K562 (cell line): ENCODE measurements at regions not wholly inside any gene's neighbourhood (a gene's known extent, or its start where the extent isn't known, plus 50 kb on each side); places are given as distances from the start of the nearest gene placed in this dataset.

ENCODE experiments used
- BACH1 ChIP-seq: fragments of 200-800 bp; sonication (Bioruptor generic); IDR thresholded peaks from 2 replicates; pipeline ENCODE4 v1.6.1; 2016; ENCODE audit warnings: missing genetic modification characterization, missing compliant biosample characterization
- CTBP1 ChIP-seq: fragments of 450-650 bp; IDR thresholded peaks from 2 replicates; pipeline ENCODE4 v1.6.1; 2016; ENCODE audit warnings: borderline replicate concordance
- GABPB2 ChIP-seq: fragments of 250-450 bp; sonication (Bioruptor Pico); conservative IDR thresholded peaks from 2 replicates; pipeline ENCODE4 v1.5.1; 2021; ENCODE audit warnings: mild to moderate bottlenecking
- GATAD2B ChIP-seq: fragments of 450-650 bp; IDR thresholded peaks from 2 replicates; pipeline ENCODE4 v1.6.1; 2017; ENCODE audit warnings: mild to moderate bottlenecking, borderline replicate concordance
- KLF1 ChIP-seq: fragments of 450-650 bp; IDR thresholded peaks from 2 replicates; pipeline ENCODE4 v1.6.1; 2016; ENCODE audit warnings: missing genetic modification characterization, missing compliant biosample characterization
- MEF2A ChIP-seq: IDR thresholded peaks from 2 replicates; pipeline ENCODE4 v1.6.1; 2011; ENCODE audit warnings: low read depth, mild to moderate bottlenecking, low read length, moderate library complexity; ENCODE audit not compliant: control insufficient read depth
- MGA ChIP-seq: fragments of 450-650 bp; IDR thresholded peaks from 2 replicates; pipeline ENCODE4 v1.6.1; 2016; ENCODE audit warnings: mild to moderate bottlenecking, moderate library complexity
- MITF ChIP-seq: IDR thresholded peaks from 2 replicates; pipeline ENCODE4 v1.6.1; 2014; ENCODE audit warnings: antibody characterized with exemption
- MYNN ChIP-seq, 2 experiments: sonication (generic); formaldehyde crosslinking in 1 of 2; IDR thresholded peaks; 2 replicates each; pipeline versions ENCODE4 v1.5.0 to v1.6.1; 2016 to 2020; ENCODE audit warnings: antibody characterized with exemption in 1 of 2, missing genetic modification reagents in 1 of 2
- PHTF2 ChIP-seq: fragments of 250-450 bp; sonication (Bioruptor Pico); IDR thresholded peaks from 2 replicates; pipeline ENCODE4 v1.5.0; 2021; ENCODE audit warnings: mild to moderate bottlenecking
- PURB ChIP-seq: sonication (generic); formaldehyde crosslinking; IDR thresholded peaks from 2 replicates; pipeline ENCODE4 v1.9.0; 2021; ENCODE audit warnings: low read depth, mild to moderate bottlenecking, missing genetic modification reagents
- SLC30A9 ChIP-seq: fragments of 250-450 bp; sonication (Bioruptor Pico); IDR thresholded peaks from 2 replicates; pipeline ENCODE4 v1.8.0; 2022; ENCODE audit warnings: mild to moderate bottlenecking, moderate library complexity
- ZNF217 ChIP-seq: sonication (generic); formaldehyde crosslinking; IDR thresholded peaks from 2 replicates; pipeline ENCODE4 v1.8.0; 2022; ENCODE audit warnings: mild to moderate bottlenecking, missing genetic modification reagents
- ZNF639 ChIP-seq, 2 experiments: fragments of 200-800 bp in 1 of 2; sonication (Bioruptor generic) in 1 of 2; sonication (generic) in 1 of 2; formaldehyde crosslinking in 1 of 2; IDR thresholded peaks in 1 of 2; conservative IDR thresholded peaks in 1 of 2; 2 replicates each; pipeline versions ENCODE4 v1.5.0 to v1.6.1; 2016 to 2020; ENCODE audit warnings: missing compliant biosample characterization in 1 of 2, missing genetic modification characterization in 1 of 2, missing genetic modification reagents in 1 of 2
- ZNF764 ChIP-seq: fragments of 250-450 bp; sonication (Bioruptor Pico); IDR thresholded peaks from 2 replicates; pipeline ENCODE4 v1.4.0; 2020; ENCODE audit warnings: low read depth, mild to moderate bottlenecking, moderate library complexity

GRCh38 chr1:82446955-82447354 is 646.2 kb downstream of the ADGRL2 start (continued):
- TF ChIP-seq MGA = no peak
- TF ChIP-seq MYNN (IDR thresholded peaks at IDR 0.05) = no peak
- no peak for TF ChIP-seq MYNN (CRISPR knock-in tag; IDR thresholded peaks at IDR 0.05)
- TF ChIP-seq ZNF764 (CRISPR knock-in tag) = no peak
- no peak for TF ChIP-seq PHTF2 (CRISPR knock-in tag)
- no peak for TF ChIP-seq MITF
- TF ChIP-seq ZNF217 (CRISPR knock-in tag) = no peak
- TF ChIP-seq CTBP1 = no peak
- TF ChIP-seq GATAD2B = no peak
- no peak for TF ChIP-seq SLC30A9 (CRISPR knock-in tag)
- no peak for TF ChIP-seq PURB (CRISPR knock-in tag)
- no peak for TF ChIP-seq GABPB2 (CRISPR knock-in tag)
- TF ChIP-seq ZNF639 (CRISPR knock-in tag; conservative IDR thresholded peaks at IDR 0.05 in 1 of 2, IDR thresholded peaks at IDR 0.05 in 1 of 2) = no peak
- TF ChIP-seq MEF2A = no peak
- no peak for TF ChIP-seq KLF1 (tag)
- no peak for TF ChIP-seq BACH1
